NCI-H748 (cell line): ENCODE measurements at regions not wholly inside any gene's neighbourhood (a gene's known extent, or its start where the extent isn't known, plus 50 kb on each side); places are given as distances from the start of the nearest gene placed in this dataset.

Experiments
- DNase-seq: peaks from one replicate; lab custom pipeline; 2025; ENCODE audit not compliant: unreplicated experiment; lab: John Stamatoyannopoulos, UW

DNA sequence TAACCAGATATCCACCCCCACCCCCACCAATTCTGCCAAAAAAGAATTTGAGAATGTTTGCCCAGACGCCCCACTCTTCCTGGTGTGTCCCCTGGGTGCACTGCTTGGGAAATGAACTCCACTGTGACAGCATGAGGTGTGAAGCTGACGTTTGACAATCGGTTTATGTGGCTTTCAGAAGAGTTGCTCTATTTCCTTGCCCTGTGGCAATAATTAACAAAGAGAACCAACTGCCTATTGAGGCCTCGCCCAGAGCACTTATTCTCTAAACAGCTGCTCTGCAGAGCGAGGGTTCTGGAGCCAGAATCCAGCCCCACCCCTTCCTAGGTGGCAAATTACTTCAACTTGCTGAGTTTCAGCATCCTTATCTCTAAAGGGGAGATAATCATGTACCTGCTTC is 115.8 kb upstream of the SIX3 start:
- DNase-seq: peak; percentile 84

DNA sequence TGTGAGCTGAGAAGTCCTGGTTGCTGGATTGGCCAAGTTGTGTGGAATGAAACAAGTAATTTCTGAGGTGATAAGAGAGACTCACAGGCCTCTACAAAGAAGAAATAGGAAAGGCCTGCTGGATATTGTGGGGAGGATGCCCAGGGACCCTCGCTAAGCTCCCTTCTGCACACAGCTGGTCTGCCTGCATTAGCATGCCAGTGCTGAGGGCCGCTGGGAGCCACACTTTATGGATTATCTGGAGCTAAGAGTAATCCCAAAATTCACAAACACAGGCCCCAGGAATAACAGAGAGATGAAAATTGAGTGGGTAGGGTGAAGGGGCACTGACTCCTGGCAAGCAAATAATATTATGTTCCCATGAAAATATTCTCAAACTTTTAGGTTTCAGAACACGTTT is 114.9 kb upstream of the SIX3 start:
- DNase-seq: no peak

DNA sequence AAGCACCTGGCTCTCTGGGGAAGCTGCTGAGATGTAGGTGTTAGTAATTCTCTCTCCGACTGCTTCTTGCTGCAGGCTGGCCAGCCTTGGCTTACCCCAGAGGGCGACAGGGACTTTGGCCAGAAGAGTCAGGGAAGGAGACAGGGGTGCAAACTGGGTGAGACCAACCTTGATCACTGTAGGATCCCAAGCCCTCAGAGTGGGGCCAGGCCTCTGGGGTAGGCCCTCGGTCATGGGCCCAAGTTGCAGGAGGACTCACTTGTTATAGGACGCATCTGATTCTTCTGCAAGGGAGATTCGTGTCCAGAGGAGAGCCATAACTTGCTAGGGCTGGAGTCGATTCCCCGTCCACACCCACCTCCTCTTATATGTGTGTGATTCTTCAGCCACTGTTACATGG is 111.7 kb upstream of the SIX3 start:
- no peak for DNase-seq

DNA sequence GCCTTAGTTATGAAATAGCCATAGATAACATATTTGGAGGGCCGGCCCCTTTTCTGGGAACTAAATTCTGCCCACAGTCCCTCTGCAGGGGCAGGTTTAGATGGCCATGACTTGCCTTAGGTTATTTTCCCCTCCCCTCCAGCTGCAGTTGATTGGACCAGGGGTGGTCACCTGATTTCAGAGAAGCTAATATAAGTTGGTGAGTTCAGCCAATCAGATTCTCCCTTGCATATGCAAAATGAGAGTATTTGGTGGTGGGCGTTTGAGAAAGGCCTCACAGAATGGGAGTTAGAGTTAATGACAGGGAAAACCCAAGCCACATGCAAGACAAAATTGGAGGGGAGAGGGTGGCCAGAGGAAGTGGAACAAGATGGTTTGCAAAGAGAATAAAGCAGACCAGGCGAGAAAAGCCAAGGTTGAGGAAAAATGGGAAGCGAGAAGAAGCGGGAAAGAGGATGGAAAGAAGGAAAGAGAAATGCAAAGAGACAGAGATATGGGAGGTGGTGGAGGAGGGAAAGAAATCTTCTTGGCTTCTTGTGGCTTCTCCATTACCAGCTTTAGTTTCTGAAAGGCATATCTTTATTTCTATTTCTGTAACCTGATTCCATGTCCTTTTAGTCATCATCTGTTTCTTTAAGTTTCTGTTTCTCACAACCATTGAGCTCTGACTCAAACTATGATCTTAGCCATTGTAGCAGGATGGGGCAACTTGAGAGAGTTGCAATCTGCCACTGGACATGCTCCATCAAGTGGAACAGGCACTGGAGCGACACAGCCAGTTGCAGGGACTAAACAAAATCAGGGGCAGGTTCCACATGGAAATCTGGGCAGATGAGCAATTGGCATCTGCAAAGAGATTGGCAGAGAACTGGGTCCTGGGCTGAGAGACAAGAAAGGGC is 108.1 kb upstream of the SIX3 start:
- DNase-seq: no peak

DNA sequence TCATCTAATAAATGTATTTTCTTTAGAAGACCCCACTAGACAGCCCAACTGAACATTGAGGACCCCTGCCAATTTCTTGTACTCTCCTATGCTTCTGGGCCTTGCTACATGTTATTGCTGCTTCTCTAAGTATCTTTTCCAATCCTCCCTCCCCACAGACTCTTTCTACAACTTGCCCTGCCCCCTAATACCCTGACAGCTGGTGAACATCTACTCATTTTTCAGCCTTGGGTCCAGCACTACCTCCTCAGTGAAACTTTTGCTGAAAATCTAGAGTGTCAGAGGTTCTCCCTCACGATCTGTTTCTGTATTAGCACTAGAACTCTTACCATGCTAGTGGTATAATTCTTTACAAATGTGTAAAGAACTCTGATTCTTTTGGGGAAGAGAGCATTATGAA is 106.8 kb upstream of the SIX3 start:
- DNase-seq: no peak

DNA sequence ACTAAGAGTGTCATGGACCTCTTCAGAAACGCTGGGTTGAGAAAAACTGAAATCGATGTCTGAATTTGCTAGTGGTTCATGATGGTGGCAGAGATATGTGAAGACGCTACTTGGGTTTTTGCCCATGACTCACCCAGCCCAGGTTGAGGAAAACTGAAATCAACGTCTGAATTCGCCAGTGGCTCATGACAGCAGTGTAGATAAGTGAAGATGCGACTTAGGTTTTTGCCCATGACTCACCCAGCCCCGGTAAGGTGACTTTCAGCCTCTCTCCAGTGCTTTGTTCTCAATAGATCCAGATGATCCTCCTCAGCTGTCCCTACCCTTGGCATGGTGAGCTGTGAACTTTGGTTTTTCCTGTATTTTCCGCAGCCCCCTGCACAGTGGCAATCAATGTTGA is 105.3 kb upstream of the SIX3 start:
- DNase-seq: no peak

DNA sequence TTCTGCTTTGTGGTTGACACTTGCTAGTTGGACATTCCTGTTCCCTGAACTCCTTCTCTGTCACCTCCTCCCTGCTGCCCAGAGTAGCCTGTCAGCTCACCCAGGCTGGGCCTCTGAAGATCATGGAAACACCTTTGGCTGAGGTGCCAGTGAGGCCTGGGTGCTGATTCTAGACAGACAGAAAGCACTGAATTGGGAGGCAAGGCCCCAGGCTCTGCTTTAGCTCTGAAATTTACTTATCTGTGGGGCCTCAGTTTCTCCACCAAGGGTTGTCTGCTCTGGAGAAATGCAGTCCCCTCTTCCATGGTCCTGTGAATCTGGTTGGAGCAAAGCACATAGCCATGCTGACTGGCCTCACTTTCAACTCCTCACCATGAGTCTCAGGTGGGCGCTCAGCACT is 104.6 kb upstream of the SIX3 start:
- no peak for DNase-seq

DNA sequence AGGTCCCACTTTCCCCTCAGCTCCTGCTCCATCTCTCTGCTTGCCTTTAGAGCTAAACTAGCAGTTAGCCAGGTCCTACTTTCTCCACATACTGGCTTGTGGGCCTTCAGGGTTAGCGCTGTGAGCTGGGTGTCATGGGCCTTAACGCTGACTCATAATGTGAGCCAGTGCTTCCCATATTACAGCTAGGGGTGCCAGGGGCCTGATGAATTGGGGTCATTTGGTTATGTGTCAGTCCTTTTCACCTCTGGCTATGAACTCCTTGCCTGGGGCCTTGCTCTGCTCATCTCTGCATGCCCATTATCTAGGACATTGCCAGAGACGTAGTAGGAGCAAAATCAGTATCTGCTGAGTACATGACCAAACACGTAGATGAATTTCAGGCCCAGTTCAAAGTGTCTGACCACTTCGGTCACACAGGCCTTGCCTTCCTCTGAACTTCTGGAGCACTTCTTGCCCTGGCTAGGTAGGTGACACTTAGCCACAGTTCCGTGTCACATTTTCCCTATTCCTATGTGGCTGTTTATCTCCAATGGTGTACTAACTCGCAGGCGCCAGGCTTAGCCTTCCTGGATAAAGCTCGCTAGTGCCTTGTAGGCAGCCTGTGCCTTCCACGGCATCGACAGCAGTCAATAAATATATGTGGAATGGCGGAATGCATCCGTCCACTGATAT is 103.2 kb upstream of the SIX3 start:
- no peak for DNase-seq

DNA sequence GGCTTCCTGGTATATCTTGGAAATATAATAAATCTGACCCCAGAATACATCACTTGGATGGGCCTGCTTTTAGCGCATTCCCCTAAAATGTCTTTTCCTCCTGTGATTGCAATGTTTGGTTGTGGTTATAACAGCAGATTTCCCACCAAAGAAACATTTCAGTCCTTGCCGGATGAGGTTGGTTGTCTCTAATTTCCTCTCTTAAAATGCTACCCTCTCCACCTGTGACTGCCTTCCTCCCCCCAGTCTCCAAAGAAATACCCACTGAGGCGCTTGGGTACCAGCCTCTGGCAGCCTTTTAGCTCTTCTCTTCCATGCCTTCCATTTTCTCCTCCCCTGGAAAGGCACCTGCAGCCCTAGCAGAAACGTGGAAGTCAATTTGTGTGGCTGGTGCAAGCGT is 102.1 kb upstream of the SIX3 start:
- DNase-seq: no peak

DNA sequence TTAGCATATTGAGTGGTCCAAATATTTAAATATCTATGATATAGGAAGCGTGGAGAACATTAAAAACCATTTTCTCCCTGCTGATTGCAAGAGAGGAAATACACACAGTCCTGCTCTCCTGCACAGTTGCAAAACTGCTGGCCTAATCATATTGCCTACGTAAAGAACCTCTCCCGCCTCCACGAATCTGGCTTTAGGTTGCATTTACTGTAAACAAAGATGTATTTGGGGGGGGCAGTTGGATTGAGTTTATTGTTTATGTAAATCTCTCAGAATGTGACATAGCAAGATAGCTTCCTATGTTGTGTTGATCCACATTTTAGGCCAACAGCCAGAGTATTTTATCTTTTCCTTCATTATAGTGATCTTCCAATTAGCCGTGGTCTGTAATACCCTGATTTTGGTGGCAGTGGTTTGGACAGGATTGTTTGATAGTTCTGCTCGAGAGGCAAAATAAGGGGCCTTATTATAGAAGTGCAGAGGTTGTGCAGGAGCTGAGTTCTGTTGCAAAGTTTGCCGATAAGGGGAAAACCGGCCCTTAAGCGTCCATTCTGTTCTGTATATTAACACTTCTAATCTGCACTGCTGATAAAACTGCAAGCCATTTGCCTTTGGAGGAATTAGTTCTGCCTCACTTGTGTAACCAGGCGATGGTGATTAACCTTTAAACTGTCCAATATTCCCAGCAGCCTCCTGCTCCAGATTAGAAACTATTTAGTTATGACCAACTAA is 101.6 kb upstream of the SIX3 start:
- DNase-seq: no peak

DNA sequence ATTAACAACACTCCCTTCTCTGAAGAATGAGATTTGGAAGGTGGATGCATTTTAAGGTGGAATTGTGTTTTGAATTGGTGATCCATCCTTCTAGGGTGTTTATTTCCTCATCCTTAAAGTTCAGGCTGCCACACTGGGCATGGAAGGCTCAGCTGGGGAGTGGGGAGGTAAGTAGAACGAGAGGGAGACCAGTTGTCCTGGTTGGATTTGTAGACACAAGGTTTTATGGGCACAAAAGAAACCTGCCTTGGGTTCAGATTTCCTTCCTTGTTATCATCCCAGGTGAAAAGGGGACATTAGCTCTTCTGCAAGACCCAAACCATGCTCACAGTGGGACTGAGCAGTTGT is 101.0 kb upstream of the SIX3 start:
- DNase-seq: no peak

DNA sequence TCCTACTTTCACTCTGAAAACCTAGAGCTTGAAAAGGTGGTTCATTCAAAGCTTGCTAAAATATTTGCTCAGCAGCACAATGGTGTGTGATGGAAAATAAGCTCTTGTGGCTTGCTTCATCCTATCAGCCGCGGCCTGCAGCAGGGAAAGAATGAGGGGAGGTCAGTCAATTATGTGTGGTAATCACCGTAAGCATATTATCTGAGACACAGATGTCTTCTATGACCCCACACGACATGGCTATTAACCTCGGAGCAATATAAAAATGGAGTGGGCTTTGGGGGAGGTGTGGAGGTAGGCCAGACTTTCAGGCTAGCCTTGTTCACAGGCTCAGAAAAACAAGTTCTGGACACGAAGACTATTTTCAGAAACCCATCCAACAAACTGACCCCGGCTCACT is 98.4 kb upstream of the SIX3 start:
- peak; percentile 95 for DNase-seq

DNA sequence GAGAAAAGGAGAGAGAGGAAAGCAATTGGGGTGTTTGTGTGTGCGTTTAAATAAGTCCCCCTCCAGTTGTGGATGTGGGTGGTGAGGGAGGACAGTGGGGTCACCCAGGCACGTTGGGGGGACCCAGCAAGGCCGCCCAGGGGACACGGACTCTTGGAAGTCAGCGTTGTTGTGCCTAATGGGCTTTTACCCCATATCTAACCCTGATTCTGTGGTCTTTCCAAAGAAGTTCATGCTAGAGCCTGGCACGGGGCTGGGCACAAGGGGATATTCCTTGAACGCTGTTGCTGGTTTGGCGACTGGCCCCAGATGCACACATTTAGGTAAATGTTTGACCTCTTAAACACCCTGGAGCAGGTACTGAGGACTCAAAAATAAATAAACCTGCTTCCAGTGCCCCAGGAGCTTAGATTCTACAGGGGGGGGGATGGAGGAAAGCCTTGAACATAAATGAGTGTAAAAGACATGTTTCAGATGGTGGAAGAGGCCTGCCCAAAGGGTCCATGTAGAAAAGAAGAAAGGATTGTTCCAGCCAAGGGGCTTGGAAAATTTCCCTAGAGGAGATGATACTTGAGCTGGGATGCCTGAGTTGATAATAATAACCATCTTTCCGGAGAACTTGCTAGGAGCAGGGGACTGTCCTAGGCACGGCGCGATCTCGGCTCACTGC is 97.7 kb upstream of the SIX3 start:
- DNase-seq: no peak

DNA sequence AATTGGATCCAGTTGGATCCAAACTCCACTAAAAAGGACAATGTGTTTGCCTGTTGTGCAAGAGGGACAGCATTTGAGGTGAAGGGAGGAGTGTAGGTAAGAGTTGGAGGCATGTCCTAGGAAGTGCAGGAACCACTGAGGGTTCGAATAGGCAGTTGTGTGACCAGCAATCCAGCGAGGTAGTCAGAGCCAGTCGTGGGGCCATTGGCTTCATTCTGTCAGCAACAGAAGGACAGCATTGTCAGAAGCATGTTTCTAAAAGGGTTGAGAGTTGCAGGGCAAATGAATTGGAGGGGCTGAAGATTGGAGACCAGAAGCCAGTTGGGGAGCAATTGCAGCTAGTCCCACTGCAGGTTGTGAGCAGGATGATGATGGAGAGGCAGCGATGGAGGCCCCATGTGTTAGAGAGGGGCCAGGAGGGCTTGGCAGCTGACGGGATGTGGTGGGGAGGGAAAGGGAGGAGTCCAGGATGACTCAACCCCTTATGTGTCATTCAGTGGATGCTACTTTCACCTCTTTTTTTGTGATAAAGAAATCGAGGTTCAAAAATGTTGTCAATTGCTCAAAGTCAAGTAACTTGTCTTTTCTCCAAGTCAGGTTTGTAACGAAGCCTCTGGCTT is 96.7 kb upstream of the SIX3 start:
- DNase-seq: no peak

DNA sequence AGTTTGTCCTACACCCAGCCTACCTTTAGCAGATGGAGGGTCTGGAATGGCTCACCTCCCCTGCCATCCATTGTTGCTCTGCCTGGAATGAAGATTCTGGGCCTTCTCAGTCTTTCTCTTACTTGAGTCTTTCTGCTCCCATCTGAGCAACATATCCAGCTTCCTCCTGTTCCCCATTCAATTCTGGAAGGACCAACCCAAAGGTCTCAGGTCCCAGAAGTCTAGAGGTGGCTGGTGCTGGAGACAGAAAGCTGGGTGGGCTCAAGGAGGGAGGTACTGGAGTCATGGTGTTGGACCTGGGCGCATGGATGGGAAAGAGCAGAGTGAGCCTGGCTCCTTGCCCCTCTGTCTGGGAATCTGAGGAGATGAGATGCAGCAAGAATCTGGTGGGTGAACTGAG is 93.5 kb upstream of the SIX3 start:
- DNase-seq: no peak

DNA sequence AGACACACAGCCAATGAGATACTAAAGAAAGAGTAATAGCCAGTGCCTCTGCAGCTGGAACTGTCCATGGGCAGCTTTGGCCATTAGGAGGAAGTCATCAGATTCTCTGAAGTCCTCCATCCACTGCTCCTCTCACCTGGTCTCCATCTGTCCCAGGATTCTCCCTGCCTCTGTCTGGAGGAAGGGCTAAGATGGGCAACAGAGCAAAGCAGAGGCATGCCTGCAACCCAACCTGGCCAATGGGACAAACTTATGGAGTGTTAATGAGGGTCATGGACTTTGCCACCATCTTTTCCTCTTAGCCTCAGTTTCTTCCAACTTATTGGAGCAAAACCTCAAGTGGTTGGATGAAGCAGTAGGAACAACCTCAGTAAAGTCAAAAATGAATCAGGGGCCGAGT is 91.5 kb upstream of the SIX3 start:
- no peak for DNase-seq

DNA sequence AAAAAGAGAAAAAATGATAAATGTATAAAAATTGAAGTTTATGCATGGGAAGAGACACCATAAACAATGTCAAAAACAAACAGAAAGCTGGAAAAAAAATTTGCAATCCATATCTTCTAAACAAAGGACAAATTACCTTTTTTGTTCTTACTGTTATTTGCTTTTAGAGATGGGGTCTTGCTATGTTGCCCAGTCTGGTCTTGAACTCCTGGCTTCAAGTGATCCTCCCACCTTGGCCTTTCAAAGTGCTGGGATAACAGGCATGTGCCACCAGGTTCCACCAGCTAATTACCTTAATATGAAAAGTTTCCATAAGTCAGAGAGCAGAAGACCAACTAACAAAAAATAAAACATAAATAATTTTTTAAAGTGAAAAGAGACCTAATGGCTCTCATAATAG is 90.0 kb upstream of the SIX3 start:
- DNase-seq: no peak

DNA sequence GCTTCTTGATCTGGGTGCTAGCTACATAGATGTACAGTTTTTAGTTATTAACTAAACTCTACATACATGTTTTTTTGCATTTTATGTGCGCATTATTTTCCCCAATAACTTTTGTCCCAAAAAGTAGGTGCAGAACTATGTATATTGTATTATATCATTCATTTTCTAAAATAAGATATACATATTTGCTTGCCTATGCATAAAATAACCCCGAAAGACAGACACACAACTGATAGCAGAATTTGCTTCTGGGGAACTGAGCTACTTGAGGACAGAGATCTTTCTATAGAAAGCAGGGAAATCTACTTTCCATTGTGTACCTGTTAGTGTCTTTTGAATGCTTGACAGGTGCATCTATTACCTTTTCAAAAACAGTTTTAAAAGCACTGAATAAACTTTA is 88.9 kb upstream of the SIX3 start:
- peak; percentile 52 for DNase-seq

DNA sequence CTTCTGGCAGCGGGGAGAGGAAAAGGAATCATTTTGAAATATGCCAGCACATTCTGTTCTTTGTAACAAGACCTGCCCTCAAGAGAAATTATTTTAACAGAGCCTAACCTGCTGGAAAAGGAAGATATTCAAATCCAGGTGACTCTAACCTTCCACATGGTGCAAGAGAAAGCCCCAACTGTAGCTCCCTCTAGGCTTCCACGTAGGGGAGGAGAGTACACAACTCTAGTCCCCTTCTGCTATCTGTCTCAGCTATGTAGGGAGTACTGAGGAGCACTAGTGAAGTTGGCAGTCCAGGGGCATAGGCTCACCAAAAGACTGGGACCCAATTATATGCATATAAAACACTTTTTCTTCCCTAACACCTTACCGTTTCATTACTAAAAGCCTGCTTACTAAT is 82.2 kb upstream of the SIX3 start:
- no peak for DNase-seq

DNA sequence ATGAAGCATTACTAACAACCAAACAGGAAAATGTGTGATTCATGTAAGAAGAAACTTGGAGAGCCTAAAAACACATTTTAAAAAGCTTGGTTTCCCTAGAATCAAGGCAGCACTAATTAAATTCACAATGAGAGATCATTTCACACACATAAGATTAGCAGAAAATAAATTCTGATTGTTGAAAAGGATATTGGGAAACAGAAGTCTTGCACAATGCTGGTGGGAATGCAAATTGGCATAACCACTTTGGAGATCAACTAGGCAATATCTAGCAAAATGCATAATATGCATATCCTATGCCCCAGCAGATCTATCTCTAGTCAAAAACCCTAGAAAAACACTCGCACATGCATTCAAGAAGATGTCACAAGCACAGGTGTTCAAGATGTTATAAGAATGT is 75.3 kb upstream of the SIX3 start:
- DNase-seq: no peak

DNA sequence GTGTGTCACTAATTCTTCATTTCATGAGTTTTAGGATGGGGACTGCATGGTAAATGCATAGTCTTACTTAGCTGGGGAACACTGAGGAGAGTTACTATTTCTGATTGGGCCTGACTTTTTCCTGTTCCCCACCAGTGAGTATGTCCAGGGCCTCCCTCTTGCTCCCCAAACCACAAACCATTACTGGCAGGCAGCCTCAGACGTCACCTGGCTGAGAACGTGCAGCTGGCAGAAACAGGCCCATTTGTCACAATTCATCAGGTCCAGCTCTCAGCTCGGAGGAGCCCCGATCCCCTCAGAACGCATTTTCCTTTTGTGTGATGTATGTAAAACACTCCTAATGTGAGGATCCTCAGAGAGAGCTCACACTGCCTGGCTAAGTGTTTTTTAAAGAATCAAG is 71.7 kb upstream of the SIX3 start:
- DNase-seq: no peak
